Fibroblast of skin of left quadriceps (primary cell): ENCODE measurements at regions not wholly inside any gene's neighbourhood (a gene's known extent, or its start where the extent isn't known, plus 50 kb on each side); places are given as distances from the start of the nearest gene placed in this dataset.
"Not testable (repeated sequence)": the region's sequence is repeated elsewhere in the genome, so short reads cannot be mapped to it uniquely, and the experiment has no call there.

Source experiments
- DNase-seq, 2 experiments: peaks; one replicate each; pipeline ENCODE4 v3.0.0-alpha.2; 2013; ENCODE audit warnings: low read depth in 2 of 2

GRCh38 chrX:37904833-37905232, 57.5 kb upstream of the DYNLT3 start:
- no peak for DNase-seq

GRCh38 chrX:37905436-37906147, 58.2 kb upstream of the DYNLT3 start:
- peak; percentile 12 to 17 for DNase-seq

GRCh38 chrX:37906357-37906756, 59.0 kb upstream of the DYNLT3 start:
- no peak for DNase-seq

GRCh38 chrX:37910186-37910585, 62.8 kb upstream of the DYNLT3 start:
- no peak for DNase-seq

- peak; percentile 60 to 63 for DNase-seq
These were observed 64.9 kb upstream of the DYNLT3 start for GRCh38 chrX:37912304-37912703.

GRCh38 chrX:37912777-37913176, 65.4 kb upstream of the DYNLT3 start:
- no peak for DNase-seq

GRCh38 chrX:37918168-37918567, 70.8 kb upstream of the DYNLT3 start:
- no peak for DNase-seq

- DNase-seq, result no peak
These were observed 71.3 kb upstream of the DYNLT3 start for GRCh38 chrX:37918703-37919102.

- peak; percentile 28 to 32 for DNase-seq
These were observed 74.4 kb upstream of the DYNLT3 start for GRCh38 chrX:37921758-37922157.

GRCh38 chrX:37922928-37923327, 75.6 kb upstream of the DYNLT3 start:
- no peak for DNase-seq

GRCh38 chrX:37925761-37926160, 78.4 kb upstream of the DYNLT3 start:
- DNase-seq, result not testable (repeated sequence)

- peak; percentile 6 for DNase-seq
These were observed 79.3 kb upstream of the DYNLT3 start for GRCh38 chrX:37926700-37927099.

- no peak for DNase-seq
These were observed 64.2 kb upstream of the SYTL5 start for GRCh38 chrX:37942170-37942569.

GRCh38 chrX:37943554-37944344, 62.6 kb upstream of the SYTL5 start:
- no peak for DNase-seq

- DNase-seq, result no peak
These were observed 60.2 kb upstream of the SYTL5 start for GRCh38 chrX:37946197-37946596.

- DNase-seq, result no peak
These were observed 51.1 kb upstream of the SYTL5 start for GRCh38 chrX:37955273-37955672.

- DNase-seq, result no peak
These were observed 50.1 kb upstream of the SYTL5 start for GRCh38 chrX:37956223-37956622.
